ENCODE measurements at regions not wholly inside any gene's neighbourhood (a gene's known extent, or its start where the extent isn't known, plus 50 kb on each side); places are given as distances from the start of the nearest gene placed in this dataset.

GRCh38 chr14:79967453-79967852 lies 243.9 kb downstream of the DIO2 start:
- TF ChIP-seq POLR2A (IDR thresholded peaks at IDR 0.05) (no peak), POLR2AphosphoS5 (IDR thresholded peaks at IDR 0.05) (no peak), EP300 (IDR thresholded peaks at IDR 0.05) (no peak), CTCF (IDR thresholded peaks at IDR 0.05) (no peak)
- no peak for DNase-seq
- no peaks in the 10 kb centered on the region for H3K4me1 ChIP-seq
- no peak overlapping the region for H3K27ac ChIP-seq
- H3K36me3 ChIP-seq, result no peaks in the 10 kb centered on the region
- H3K9me3 ChIP-seq, result no peaks in the 10 kb centered on the region
- H3K4me3 ChIP-seq, result no peak overlapping the region
- intact Hi-C loops (cut with DNase I; ENCODE audit: low total_unique reads), result no loop called here
- no peaks in the 10 kb centered on the region for H3K27me3 ChIP-seq
- WGBS, 5 donors, result 39 to 72% (median 45%) methylated on average over 2 of the region's 2 CpGs

GRCh38 chr14:79967001-79967400 lies 244.3 kb downstream of the DIO2 start:
- H3K27ac ChIP-seq, result no peak overlapping the region
- DNase-seq, result no peak
- no peak overlapping the region for H3K4me3 ChIP-seq
- no peaks in the 10 kb centered on the region for H3K4me1 ChIP-seq
- no peak for TF ChIP-seq POLR2A (IDR thresholded peaks at IDR 0.05)
- TF ChIP-seq EP300 (IDR thresholded peaks at IDR 0.05), result no peak
- no peak for TF ChIP-seq POLR2AphosphoS5 (IDR thresholded peaks at IDR 0.05)
- TF ChIP-seq CTCF (IDR thresholded peaks at IDR 0.05), result no peak
- no peaks in the 10 kb centered on the region for H3K27me3 ChIP-seq
- H3K9me3 ChIP-seq, result no peaks in the 10 kb centered on the region
- H3K36me3 ChIP-seq, result no peaks in the 10 kb centered on the region
- intact Hi-C loops (cut with DNase I; ENCODE audit: low total_unique reads), result no loop called here

- 88 to 96% (median 93%) methylated on average over 2 of the region's 2 CpGs for WGBS, 5 donors
Observed at GRCh38 chr14:79965896-79966295, 245.4 kb downstream of the DIO2 start.

GRCh38 chr14:79961197-79961596 lies 250.1 kb downstream of the DIO2 start:
- no peak for TF ChIP-seq POLR2A (IDR thresholded peaks at IDR 0.05)
- TF ChIP-seq EP300 (IDR thresholded peaks at IDR 0.05), result no peak
- no peak for TF ChIP-seq POLR2AphosphoS5 (IDR thresholded peaks at IDR 0.05)
- no peak for TF ChIP-seq CTCF (IDR thresholded peaks at IDR 0.05)
- intact Hi-C loops (cut with DNase I; ENCODE audit: low total_unique reads), result no loop called here
- WGBS, 5 donors, result 49 to 61% (median 55%) methylated on average over 2 of the region's 2 CpGs

More at GRCh38 chr14:79965896-79966295, 245.4 kb downstream of the DIO2 start:
- no peaks in the 10 kb centered on the region for H3K27me3 ChIP-seq
- H3K27ac ChIP-seq, result no peak overlapping the region
- intact Hi-C loops (cut with DNase I; ENCODE audit: low total_unique reads), result no loop called here
- no peaks in the 10 kb centered on the region for H3K9me3 ChIP-seq
- DNase-seq, result no peak
- TF ChIP-seq CTCF (IDR thresholded peaks at IDR 0.05), result no peak
- TF ChIP-seq POLR2AphosphoS5 (IDR thresholded peaks at IDR 0.05), result no peak
- TF ChIP-seq EP300 (IDR thresholded peaks at IDR 0.05), result no peak
- no peak for TF ChIP-seq POLR2A (IDR thresholded peaks at IDR 0.05)
- H3K4me1 ChIP-seq, result no peaks in the 10 kb centered on the region
- H3K36me3 ChIP-seq, result no peaks in the 10 kb centered on the region
- H3K4me3 ChIP-seq, result no peak overlapping the region

More at GRCh38 chr14:79961197-79961596, 250.1 kb downstream of the DIO2 start:
- Histone ChIP-seq H3K4me3 (no peak overlapping the region), H3K27ac (no peak overlapping the region), H3K36me3 (no peaks in the 10 kb centered on the region), H3K9me3 (peaks cover 0 to 15% (median 6%) of the 10 kb centered on the region in 4 donors), H3K27me3 (no peaks in the 10 kb centered on the region), H3K4me1 (no peaks in the 10 kb centered on the region)
- DNase-seq, result no peak

Data from stomach (tissue), 8 donors.